GM12878 (cell line): ENCODE measurements at regions not wholly inside any gene's neighbourhood (a gene's known extent, or its start where the extent isn't known, plus 50 kb on each side); places are given as distances from the start of the nearest gene placed in this dataset.

Source experiments
- ATAC-seq: fragments of 200-7000 bp; cut with Tn5 transposase; 3 replicates; pipeline ENCODE4 v1.9.1; 2020; ENCODE audit warnings: mild to moderate bottlenecking, moderate library complexity
- BruUV-seq: library from RNA; stranded (reverse); fragments of 400-500 nt; replicated peaks from 2 replicates; lab custom pipeline; 2021; lab: Mats Ljungman, UMichigan
- CTCF ChIA-PET: fragments of 300-600 bp; sonication (Branson Sonifier 250); formaldehyde crosslinking; extraction: SDS; loops from one replicate; lab custom pipeline; 2021; ENCODE audit warnings: inconsistent platforms; lab: Yijun Ruan, JAX
- POLR2A ChIA-PET: fragments of 350-600 bp; formaldehyde crosslinking; extraction: SDS; loops from one replicate; lab custom pipeline; 2021; ENCODE audit warnings: inconsistent platforms; lab: Charles Lee
- RAD21 ChIA-PET: fragments of 300-600 bp; sonication (Branson Sonifier 250); formaldehyde crosslinking; loops from one replicate; lab custom pipeline; 2023; ENCODE audit warnings: antibody characterized with exemption; ENCODE audit not compliant: unreplicated experiment; lab: Charles Lee
- SMC1A ChIA-PET: fragments of 300-600 bp; sonication (Branson Sonifier 250); formaldehyde crosslinking; loops from one replicate; lab custom pipeline; 2023; ENCODE audit not compliant: unreplicated experiment, uncharacterized antibody; lab: Charles Lee
- DNase-seq: peaks from one replicate; pipeline ENCODE4 v3.0.0-alpha.2; 2011; ENCODE audit warnings: low read depth, low spot score
- FAIRE-seq: peaks from 3 replicates; lab custom pipeline; 2011; peaks lifted over from hg19 to GRCh38; lab: Jason Lieb, UNC
- H2AFZ ChIP-seq: 2 replicates; pipeline ENCODE4 v1.6.0; 2011; ENCODE audit warnings: low read depth, low read length, control low read depth; ENCODE audit not compliant: control insufficient read depth
- H3K27ac ChIP-seq: 2 replicates; pipeline ENCODE4 v1.5.1; 2011; ENCODE audit warnings: control low read depth; ENCODE audit not compliant: control insufficient read depth, insufficient read depth
- H3K27me3 ChIP-seq, 2 experiments: replicated peaks in 1 of 2; 2 replicates each; pipeline versions ENCODE4 v1.6.0 to v1.6.1; 2011; ENCODE audit warnings: low read length in 1 of 2; ENCODE audit not compliant: control insufficient read depth in 2 of 2, insufficient read depth in 2 of 2
- H3K36me3 ChIP-seq, 2 experiments: 2 replicates each; pipeline ENCODE4 v1.5.1; 2011; ENCODE audit warnings: low read length in 1 of 2; ENCODE audit not compliant: control insufficient read depth in 2 of 2, insufficient read depth in 2 of 2
- H3K4me1 ChIP-seq: 2 replicates; pipeline ENCODE4 v1.6.1; 2011; ENCODE audit warnings: mild to moderate bottlenecking, low read length, moderate library complexity, mixed read lengths; ENCODE audit not compliant: control insufficient read depth, insufficient read depth
- H3K4me2 ChIP-seq: 2 replicates; pipeline ENCODE4 v1.6.0; 2011; ENCODE audit warnings: control low read depth; ENCODE audit not compliant: control insufficient read depth, insufficient read depth
- H3K4me3 ChIP-seq: fragments of 200-600 bp; sonication (generic); 2 replicates; pipeline ENCODE4 v1.5.1; 2016
- H3K79me2 ChIP-seq: 2 replicates; pipeline ENCODE4 v1.6.0; 2011; ENCODE audit warnings: low read length; ENCODE audit not compliant: control insufficient read depth, insufficient read depth
- H3K9ac ChIP-seq: 2 replicates; pipeline ENCODE4 v1.8.0; 2011; ENCODE audit warnings: low read length, control low read depth, mixed read lengths; ENCODE audit not compliant: control insufficient read depth, insufficient read depth
- H3K9me3 ChIP-seq: replicated peaks from 3 replicates; pipeline ENCODE4 v1.5.1; 2011; ENCODE audit warnings: mild to moderate bottlenecking, low read length; ENCODE audit not compliant: control insufficient read depth, insufficient read depth
- H4K20me1 ChIP-seq: 2 replicates; pipeline ENCODE4 v1.6.0; 2011; ENCODE audit not compliant: control insufficient read depth, insufficient read depth
- ATF2 ChIP-seq: IDR thresholded peaks from 2 replicates; pipeline ENCODE4 v1.6.1; 2012; ENCODE audit warnings: low read length, inconsistent platforms
- CREB1 ChIP-seq: IDR thresholded peaks from 2 replicates; pipeline ENCODE4 v1.6.1; 2012; ENCODE audit warnings: low read depth, mild to moderate bottlenecking, inconsistent platforms
- MEF2B ChIP-seq: fragments of 450-650 bp; IDR thresholded peaks from 2 replicates; pipeline ENCODE4 v1.6.1; 2018; ENCODE audit warnings: mild to moderate bottlenecking, moderate library complexity; ENCODE audit not compliant: partially characterized antibody, poor library complexity, severe bottlenecking
- MYC ChIP-seq: IDR thresholded peaks from 2 replicates; pipeline ENCODE4 v1.6.1; 2011; ENCODE audit warnings: mild to moderate bottlenecking, low read length, moderate library complexity, inconsistent platforms; ENCODE audit not compliant: insufficient read depth, insufficient replicate concordance, insufficient read length, severe bottlenecking
- NFYB ChIP-seq: IDR thresholded peaks from 2 replicates; pipeline ENCODE4 v1.6.1; 2011; ENCODE audit warnings: low read depth, mild to moderate bottlenecking, low read length, improper control_type of control experiment, moderate library complexity; ENCODE audit not compliant: insufficient read depth
- NR2C2 ChIP-seq: IDR thresholded peaks from 2 replicates; pipeline ENCODE4 v1.6.1; 2011; ENCODE audit warnings: borderline replicate concordance, low read depth; ENCODE audit not compliant: control insufficient read depth, insufficient read length
- POU2F2 ChIP-seq: IDR thresholded peaks from 3 replicates; pipeline ENCODE4 v1.6.1; 2011; ENCODE audit warnings: low read depth, mild to moderate bottlenecking, low read length, borderline replicate concordance
- TCF7 ChIP-seq: IDR thresholded peaks from 2 replicates; pipeline ENCODE4 v1.6.1; 2014; ENCODE audit warnings: antibody characterized with exemption, borderline replicate concordance
- YBX1 ChIP-seq: fragments of 450-650 bp; IDR thresholded peaks from 2 replicates; pipeline ENCODE4 v1.6.1; 2016; ENCODE audit warnings: antibody characterized with exemption
- ZNF622 ChIP-seq: fragments of 450-650 bp; IDR thresholded peaks from 2 replicates; pipeline ENCODE4 v1.6.1; 2017; ENCODE audit warnings: mild to moderate bottlenecking, inconsistent platforms
- WGBS: methylation state at CpG from one replicate; pipeline ENCODE4 v1.1.6; 2016; ENCODE audit warnings: low lambda C conversion rate; ENCODE audit not compliant: insufficient replicate concordance, insufficient coverage; ENCODE audit errors: missing lambda C conversion rate; 5-methylcytosine and 5-hydroxymethylcytosine counted together
- in situ Hi-C: fragments of 300-500 bp; cut with MboI; formaldehyde crosslinking; loops from 9 replicates; pipeline ENCODE4 v1.14.3; 2018; ENCODE audit warnings: mixed read lengths
- intact Hi-C: fragments of 100-400 bp; cut with micrococcal nuclease; formaldehyde crosslinking; loops from one replicate; pipeline ENCODE4 v1.14.2; 2022; ENCODE audit not compliant: unreplicated experiment

- CTCF ChIA-PET, result no interaction called here
- FAIRE-seq, result no peak
- Histone ChIP-seq H3K36me3 (no peaks in the 10 kb centered on the region), H3K27me3 (no peaks in the 10 kb centered on the region), H3K9me3 (no peaks in the 10 kb centered on the region), H2AFZ (no peak overlapping the region), H3K27ac (no peak overlapping the region), H3K79me2 (no peaks in the 10 kb centered on the region), H3K9ac (no peak overlapping the region), H3K4me1 (no peaks in the 10 kb centered on the region), H3K4me2 (no peak overlapping the region), H3K4me3 (no peak overlapping the region), H4K20me1 (no peaks in the 10 kb centered on the region)
- DNase-seq, result no peak
- SMC1A ChIA-PET, result interaction anchor here (1.3 to 1.4 kb wide), 2 partner anchors 14 to 20 kb away, joined by 3 read pairs; no protein-coding TSS in a partner anchor
- in situ Hi-C loops, result no loop called here
- ATAC-seq, result no peak
- intact Hi-C loops, result no loop called here
- RAD21 ChIA-PET, result no interaction called here
- WGBS, result 5% methylated on average over 1 of the region's 1 CpG
- POLR2A ChIA-PET, result no interaction called here
- TF ChIP-seq YBX1, result no peak
- no peak for TF ChIP-seq NR2C2
- TF ChIP-seq CREB1, result no peak
- no peak for TF ChIP-seq ATF2
- no peak for TF ChIP-seq ZNF622
- no peak for TF ChIP-seq NFYB
- no peak for TF ChIP-seq MEF2B
- no peak for TF ChIP-seq TCF7
- TF ChIP-seq POU2F2, result no peak
- TF ChIP-seq MYC, result no peak
- BruUV-seq, result no TSS peak
Observed at GRCh38 chr14:42123526-42123925, 516.9 kb downstream of the LRFN5 start.
